GM12875 (cell line): ENCODE measurements at regions not wholly inside any gene's neighbourhood (a gene's known extent, or its start where the extent isn't known, plus 50 kb on each side); places are given as distances from the start of the nearest gene placed in this dataset.

ENCODE experiments used
- H3K4me3 ChIP-seq: one replicate; pipeline ENCODE4 v1.5.1; 2011; ENCODE audit warnings: low read depth, low read length, control low read depth
- TF ChIP-seq, protein P1 (sequence below): IDR thresholded peaks from 2 replicates; pipeline ENCODE4 v1.5.1; 2011; ENCODE audit warnings: low read depth, mild to moderate bottlenecking, control low read depth, inconsistent platforms, low read length, moderate library complexity, borderline replicate concordance; ENCODE audit not compliant: insufficient read depth

DNA sequence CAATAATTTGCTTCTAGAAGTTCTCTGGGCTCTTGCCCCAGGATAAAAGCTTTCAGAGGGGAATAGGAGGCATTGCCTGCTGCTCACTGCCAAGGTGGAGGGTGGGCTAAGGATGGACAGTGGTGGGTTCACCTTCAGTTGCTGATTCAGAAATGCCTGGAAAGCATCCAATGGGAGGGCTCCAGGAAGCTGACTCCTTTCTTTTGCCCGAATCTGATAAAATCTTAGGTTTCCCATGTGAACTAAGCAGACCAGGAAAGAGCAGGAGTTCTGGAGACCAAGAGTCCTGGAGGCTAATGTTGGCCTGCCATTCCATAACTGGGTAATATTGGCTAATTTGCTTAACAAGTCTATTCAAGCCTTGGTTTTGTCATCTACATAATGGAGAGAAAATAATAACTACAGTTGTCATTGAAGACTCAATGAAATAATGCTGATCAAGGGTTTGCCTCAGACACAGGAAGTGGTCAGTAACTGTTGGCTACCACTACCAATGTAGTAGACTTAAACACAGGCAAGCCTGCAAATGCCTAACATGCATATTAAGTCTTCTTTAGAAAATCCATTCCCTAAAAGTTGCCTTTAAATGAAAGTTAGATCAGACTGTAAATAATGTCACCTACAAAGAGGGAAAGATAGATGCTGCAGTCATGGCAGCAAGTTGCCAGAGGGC, 528.4 kb upstream of the NBEA start:
- TF ChIP-seq, protein P1, sequence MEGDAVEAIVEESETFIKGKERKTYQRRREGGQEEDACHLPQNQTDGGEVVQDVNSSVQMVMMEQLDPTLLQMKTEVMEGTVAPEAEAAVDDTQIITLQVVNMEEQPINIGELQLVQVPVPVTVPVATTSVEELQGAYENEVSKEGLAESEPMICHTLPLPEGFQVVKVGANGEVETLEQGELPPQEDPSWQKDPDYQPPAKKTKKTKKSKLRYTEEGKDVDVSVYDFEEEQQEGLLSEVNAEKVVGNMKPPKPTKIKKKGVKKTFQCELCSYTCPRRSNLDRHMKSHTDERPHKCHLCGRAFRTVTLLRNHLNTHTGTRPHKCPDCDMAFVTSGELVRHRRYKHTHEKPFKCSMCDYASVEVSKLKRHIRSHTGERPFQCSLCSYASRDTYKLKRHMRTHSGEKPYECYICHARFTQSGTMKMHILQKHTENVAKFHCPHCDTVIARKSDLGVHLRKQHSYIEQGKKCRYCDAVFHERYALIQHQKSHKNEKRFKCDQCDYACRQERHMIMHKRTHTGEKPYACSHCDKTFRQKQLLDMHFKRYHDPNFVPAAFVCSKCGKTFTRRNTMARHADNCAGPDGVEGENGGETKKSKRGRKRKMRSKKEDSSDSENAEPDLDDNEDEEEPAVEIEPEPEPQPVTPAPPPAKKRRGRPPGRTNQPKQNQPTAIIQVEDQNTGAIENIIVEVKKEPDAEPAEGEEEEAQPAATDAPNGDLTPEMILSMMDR = no peak
- no peak overlapping the region for H3K4me3 ChIP-seq

DNA sequence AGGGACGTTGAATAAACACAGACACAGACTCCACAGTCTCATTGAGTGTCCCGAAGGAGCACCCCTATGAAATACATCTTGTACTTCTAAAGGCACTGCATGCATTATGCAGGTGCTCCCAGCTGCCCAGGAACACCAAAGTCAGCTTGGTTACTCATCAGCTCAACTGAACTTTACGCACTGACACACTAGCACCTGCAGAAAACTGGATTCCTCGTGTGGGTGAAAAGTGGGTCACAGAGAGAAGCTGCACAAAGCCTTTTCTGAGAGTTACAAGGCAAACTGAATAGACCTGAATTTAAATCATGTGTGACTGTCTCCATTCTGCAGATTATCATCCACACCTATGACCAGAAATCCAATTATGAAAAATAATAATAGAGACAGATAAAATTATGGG, 527.5 kb upstream of the NBEA start:
- H3K4me3 ChIP-seq = no peak overlapping the region
- TF ChIP-seq, protein P1 = no peak

DNA sequence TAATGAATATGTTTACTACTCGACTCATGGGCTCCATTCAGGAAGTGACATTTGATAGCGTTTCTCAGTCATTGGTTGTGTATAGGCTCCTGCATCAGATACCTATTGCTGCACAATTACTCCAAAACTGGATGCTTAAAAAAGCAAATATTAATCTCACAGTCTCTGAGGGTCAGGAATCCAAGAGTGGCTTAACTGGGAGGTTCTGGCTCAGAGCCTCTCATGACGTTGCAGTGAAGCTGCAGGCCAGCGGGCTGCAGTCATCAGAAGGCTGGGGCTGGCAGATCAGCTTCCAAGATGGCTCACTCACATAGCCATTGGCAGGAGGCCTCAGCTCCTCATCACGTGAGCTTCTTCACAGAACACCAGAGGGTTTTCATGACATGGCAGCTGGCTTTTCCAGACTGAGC, 525.1 kb upstream of the NBEA start:
- TF ChIP-seq, protein P1 = no peak
- no peak overlapping the region for H3K4me3 ChIP-seq

DNA sequence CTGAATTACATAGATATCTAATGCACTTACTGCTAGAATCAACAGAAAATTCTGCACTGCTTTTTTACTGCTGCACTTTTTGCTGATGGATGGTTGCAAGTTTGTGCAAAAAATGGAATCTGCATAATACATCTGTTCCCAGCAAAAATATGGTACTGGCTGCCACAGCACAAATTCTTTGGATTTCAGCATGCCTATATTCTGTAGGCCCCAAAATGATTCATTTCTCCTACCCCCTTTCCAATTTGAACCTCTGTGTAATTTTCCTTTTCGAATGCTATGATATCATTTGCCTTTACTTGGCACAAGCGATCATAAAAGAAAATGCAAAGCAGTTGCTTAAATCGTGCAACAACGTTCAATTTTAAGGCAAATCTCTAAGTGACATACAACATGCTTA, 524.2 kb upstream of the NBEA start:
- TF ChIP-seq, protein P1 = no peak
- H3K4me3 ChIP-seq = no peak overlapping the region

DNA sequence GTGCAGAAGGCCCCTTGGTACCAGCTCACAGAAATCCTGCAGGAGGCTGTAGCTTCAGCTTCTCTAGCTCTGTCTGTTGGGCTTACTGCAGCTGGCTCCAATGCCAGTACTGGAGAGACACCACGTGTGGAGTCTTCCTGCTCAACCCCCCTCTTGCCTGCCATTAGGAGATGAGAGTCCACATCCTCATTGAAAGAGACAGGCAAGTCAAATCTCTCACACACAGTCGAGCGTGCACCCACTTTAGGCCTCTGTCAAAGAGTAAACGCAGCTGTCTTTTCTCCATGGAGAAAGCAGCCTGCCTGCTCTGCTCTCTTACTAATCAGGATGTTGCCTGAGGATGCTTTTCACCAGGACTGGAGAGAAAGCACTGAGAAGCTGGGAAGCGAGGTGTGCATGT, 523.0 kb upstream of the NBEA start:
- H3K4me3 ChIP-seq = no peak overlapping the region
- TF ChIP-seq, protein P1 = no peak

DNA sequence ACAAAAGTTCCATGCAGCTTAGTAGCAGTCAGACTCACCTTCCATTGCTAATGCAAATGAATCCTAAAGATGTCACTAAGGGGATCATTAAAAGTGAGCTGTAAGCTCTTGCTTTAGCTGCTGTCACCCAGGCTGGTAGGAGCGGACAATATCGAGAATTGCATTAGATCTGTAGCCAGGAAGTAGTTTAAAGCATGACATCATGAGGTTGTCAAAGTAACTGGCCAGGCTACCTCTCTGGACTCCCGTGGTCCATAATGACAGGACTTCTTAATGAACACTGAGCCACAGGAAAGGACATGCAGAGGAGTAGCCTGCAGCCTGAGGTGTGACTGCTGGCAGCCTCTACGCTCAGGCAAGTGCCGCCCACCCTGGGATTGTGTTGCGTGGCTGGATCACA, 522.3 kb upstream of the NBEA start:
- TF ChIP-seq, protein P1 = no peak
- H3K4me3 ChIP-seq = no peak overlapping the region

DNA sequence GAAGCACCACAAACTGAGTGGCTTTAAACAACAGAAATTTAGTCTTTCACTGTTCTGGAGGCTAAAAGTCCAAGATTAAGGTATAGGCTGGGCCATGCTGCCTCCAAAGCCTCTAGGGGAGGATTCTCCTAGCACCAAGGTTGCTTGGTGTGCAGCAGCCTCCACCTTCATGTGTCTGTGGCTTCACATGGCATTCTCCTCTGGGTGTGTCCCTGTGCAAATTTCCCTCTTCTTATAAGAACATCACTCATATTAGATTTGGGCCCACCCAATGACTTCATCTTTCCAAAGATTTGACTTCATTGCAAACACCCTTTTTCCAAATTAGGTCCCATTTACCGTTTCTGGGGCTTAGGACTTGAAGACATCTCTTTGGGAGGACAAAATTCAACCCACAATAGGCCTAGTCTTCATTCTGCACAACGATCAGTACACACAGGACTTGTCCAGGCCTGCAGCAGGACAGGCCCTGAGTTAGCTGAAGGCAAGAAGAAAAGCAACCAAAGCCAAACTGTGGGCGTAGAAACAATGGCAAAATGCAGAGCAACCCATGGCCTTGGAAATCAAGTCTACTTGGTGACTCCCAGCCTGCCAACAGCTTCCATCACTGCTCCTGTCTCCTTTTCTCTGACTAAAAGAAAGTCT, 521.2 kb upstream of the NBEA start:
- no peak overlapping the region for H3K4me3 ChIP-seq
- TF ChIP-seq, protein P1 = no peak
